Heart left ventricle (tissue), 16 donors: ENCODE measurements at regions not wholly inside any gene's neighbourhood (a gene's known extent, or its start where the extent isn't known, plus 50 kb on each side); places are given as distances from the start of the nearest gene placed in this dataset.

Experiments
- ATAC-seq, 4 donors: fragments of 200-7000 bp; cut with Tn5 transposase; one replicate each; pipeline ENCODE4 v1.9.1; 2020 to 2022; ENCODE audit warnings: moderate library complexity in 4 of 4, mild to moderate bottlenecking in 3 of 4, moderate number of reproducible peaks in 1 of 4
- DNase-seq, 5 donors: peaks; one replicate each; pipeline ENCODE4 v3.0.0-alpha.2; 2020
- H3K27ac ChIP-seq, 12 donors: fragments of 200-600 bp; sonication (generic) in 4 of 12; one replicate each; pipeline versions ENCODE4 v1.5.0 to v1.8.0; 2016 to 2022; ENCODE audit warnings: mild to moderate bottlenecking in 2 of 12
- H3K27me3 ChIP-seq, 9 donors: fragments of 200-600 bp; sonication (generic) in 2 of 9; one replicate each; pipeline versions ENCODE4 v1.5.1 to v1.8.0; 2016 to 2022; ENCODE audit warnings: mild to moderate bottlenecking in 3 of 9
- H3K36me3 ChIP-seq, 9 donors: fragments of 200-600 bp; sonication (generic) in 2 of 9; one replicate each; pipeline versions ENCODE4 v1.5.0 to v1.8.0; 2018 to 2022; ENCODE audit warnings: mild to moderate bottlenecking in 2 of 9
- H3K4me1 ChIP-seq, 12 donors: fragments of 200-600 bp; sonication (generic) in 4 of 12; one replicate each; pipeline versions ENCODE4 v1.5.0 to v1.8.0; 2016 to 2022; ENCODE audit warnings: mild to moderate bottlenecking in 3 of 12
- H3K4me3 ChIP-seq, 12 donors: fragments of 200-600 bp; sonication (generic) in 4 of 12; one replicate each; pipeline versions ENCODE4 v1.5.0 to v1.8.0; 2017 to 2022; ENCODE audit warnings: mild to moderate bottlenecking in 9 of 12, moderate library complexity in 4 of 12
- H3K9me3 ChIP-seq, 12 donors: fragments of 200-600 bp; sonication (generic) in 4 of 12; one replicate each; pipeline versions ENCODE4 v1.5.0 to v1.8.0; 2016 to 2022; ENCODE audit warnings: mild to moderate bottlenecking in 1 of 12
- POLR2A ChIP-seq, 2 donors: fragments of 450-650 bp; IDR thresholded peaks; one replicate each; pipeline ENCODE4 v1.6.1; 2017; ENCODE audit warnings: antibody characterized with exemption in 2 of 2, mild to moderate bottlenecking in 2 of 2, moderate library complexity in 2 of 2
- WGBS, 4 donors: extraction: QIAGEN DNeasy Blood & Tissue Kit in 2 of 4; methylation state at CpG; one replicate each; pipeline versions ENCODE4 v1.1.5 to v1.1.7; 2013 to 2018; 5-methylcytosine and 5-hydroxymethylcytosine counted together
- intact Hi-C, 10 donors: fragments of 100-400 bp; cut with DNase I; formaldehyde crosslinking; loops; one replicate each; pipeline versions ENCODE4 v1.11.1 to v1.14.2; 2022
- TF ChIP-seq, protein P1 (sequence below), 12 donors: fragments of 200-600 bp; sonication (generic) in 4 of 12; IDR thresholded peaks; one replicate each; pipeline versions ENCODE4 v1.5.0 to v1.8.0; 2018 to 2022; ENCODE audit warnings: antibody characterized with exemption in 12 of 12, mild to moderate bottlenecking in 5 of 12
- donor health status: ischemic (EF 13 %, LVEDD 7.1; RV severe dilation, severe dysfunction).
- donor health status: healthy with polysubstance abuse.
- donor health status: DM: no; HTN: yes; CAD: no.
- donor health status: DM: no; HTN: no; CAD: no.
- donor health status: ischemic (EF 25% LVEDD 6.9; RV normal size, moderate dysfunction).
- donor health status: ischemic (EF 25% LVEDD 5.7; RV mildly dilated, moderate dysfunction).
- donor health status: healthy.
- donor health status: DM: yes; HTN: yes; CAD: no.
- donor health status: ischemic (EF 35%, LVEDD 5.7; RV mildly dilated, moderate dysfunction).
- donor health status: nonischemic (EF 11% LVEDD 7.7; RV severe dilation, severe dysfunction).
- donor health status: DM: yes; HTN: yes; CAD: no.
- donor health status: PGD.
- donor health status: ischemic (EF 29% LVEDD 5.4; RV normal size, mild dysfunction).
- donor health status: nonischemic (EF 23%, LVEDD 6.1; RV moderate dilation, normal function).

DNA sequence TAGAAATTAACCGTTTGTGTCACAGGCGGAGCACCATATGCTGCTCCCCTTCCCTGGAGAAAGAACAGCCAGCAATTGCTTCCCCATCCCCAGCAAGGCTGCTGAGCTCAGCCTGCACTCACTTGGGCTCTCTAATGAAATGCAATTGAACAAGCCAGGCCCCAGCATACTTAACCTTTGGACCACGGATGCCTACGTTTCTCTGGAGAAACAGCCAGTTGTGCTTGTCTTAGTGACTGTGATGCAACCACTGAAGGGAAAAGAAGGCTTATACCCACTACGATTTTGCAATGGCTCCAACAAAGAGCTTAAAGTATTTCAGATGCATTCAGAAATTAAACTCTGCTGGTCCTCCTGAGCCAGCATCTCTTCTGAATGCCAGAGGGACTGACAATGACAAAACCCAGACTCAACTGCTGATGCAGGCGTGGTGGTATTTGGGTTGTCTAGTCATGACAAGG is 51.3 kb upstream of the SESN3 start:
- Histone ChIP-seq H3K4me3 (no peak overlapping the region), H3K27ac (no peak overlapping the region), H3K9me3 (no peaks in the 10 kb centered on the region), H3K4me1 (peaks cover 0 to 22% (median 1%) of the 10 kb centered on the region in 12 donors), H3K36me3 (no peaks in the 10 kb centered on the region), H3K27me3 (no peaks in the 10 kb centered on the region)
- intact Hi-C loops, result no loop called here
- TF ChIP-seq POLR2A (IDR thresholded peaks at IDR 0.05), result no peak
- TF ChIP-seq, protein P1, sequence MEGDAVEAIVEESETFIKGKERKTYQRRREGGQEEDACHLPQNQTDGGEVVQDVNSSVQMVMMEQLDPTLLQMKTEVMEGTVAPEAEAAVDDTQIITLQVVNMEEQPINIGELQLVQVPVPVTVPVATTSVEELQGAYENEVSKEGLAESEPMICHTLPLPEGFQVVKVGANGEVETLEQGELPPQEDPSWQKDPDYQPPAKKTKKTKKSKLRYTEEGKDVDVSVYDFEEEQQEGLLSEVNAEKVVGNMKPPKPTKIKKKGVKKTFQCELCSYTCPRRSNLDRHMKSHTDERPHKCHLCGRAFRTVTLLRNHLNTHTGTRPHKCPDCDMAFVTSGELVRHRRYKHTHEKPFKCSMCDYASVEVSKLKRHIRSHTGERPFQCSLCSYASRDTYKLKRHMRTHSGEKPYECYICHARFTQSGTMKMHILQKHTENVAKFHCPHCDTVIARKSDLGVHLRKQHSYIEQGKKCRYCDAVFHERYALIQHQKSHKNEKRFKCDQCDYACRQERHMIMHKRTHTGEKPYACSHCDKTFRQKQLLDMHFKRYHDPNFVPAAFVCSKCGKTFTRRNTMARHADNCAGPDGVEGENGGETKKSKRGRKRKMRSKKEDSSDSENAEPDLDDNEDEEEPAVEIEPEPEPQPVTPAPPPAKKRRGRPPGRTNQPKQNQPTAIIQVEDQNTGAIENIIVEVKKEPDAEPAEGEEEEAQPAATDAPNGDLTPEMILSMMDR (IDR thresholded peaks at IDR 0.05), result no peak
- peak in 2 of 4 donors; percentile 39 to 62 for ATAC-seq
- 58 to 71% (median 63%) methylated on average over 6 of the region's 6 CpGs for WGBS, 4 donors
- DNase-seq, result no peak
